ENCODE measurements at regions not wholly inside any gene's neighbourhood (a gene's known extent, or its start where the extent isn't known, plus 50 kb on each side); places are given as distances from the start of the nearest gene placed in this dataset.

GRCh38 chr10:108808228-108808627 lies 1115.1 kb downstream of the XPNPEP1 start:
- TF ChIP-seq POLR2AphosphoS5 (IDR thresholded peaks at IDR 0.05; ENCODE audit: borderline replicate concordance, low read depth, low read length) (no peak), EZH2 (IDR thresholded peaks at IDR 0.05) (no peak)

All from SK-N-MC (cell line).